Ovary (tissue), 3 donors: ENCODE measurements at regions not wholly inside any gene's neighbourhood (a gene's known extent, or its start where the extent isn't known, plus 50 kb on each side); places are given as distances from the start of the nearest gene placed in this dataset.

Source experiments
- EP300 ChIP-seq: sonication (generic); formaldehyde crosslinking; IDR thresholded peaks from one replicate; pipeline ENCODE4 v1.6.1; 2017; ENCODE audit warnings: antibody characterized with exemption
- POLR2A ChIP-seq: fragments of 450-650 bp; IDR thresholded peaks from one replicate; pipeline ENCODE4 v1.6.1; 2017; ENCODE audit warnings: antibody characterized with exemption, mild to moderate bottlenecking, moderate library complexity
- TF ChIP-seq, protein P1 (sequence below), 3 donors: fragments of 450-650 bp in 2 of 3; fragments of 200-600 bp in 1 of 3; IDR thresholded peaks; one replicate each; pipeline versions ENCODE4 v1.5.1 to v1.8.0; 2016 to 2022; ENCODE audit warnings: antibody characterized with exemption in 3 of 3, mild to moderate bottlenecking in 1 of 3
- donor health status: DM: no; HTN: no; CAD: no.

DNA sequence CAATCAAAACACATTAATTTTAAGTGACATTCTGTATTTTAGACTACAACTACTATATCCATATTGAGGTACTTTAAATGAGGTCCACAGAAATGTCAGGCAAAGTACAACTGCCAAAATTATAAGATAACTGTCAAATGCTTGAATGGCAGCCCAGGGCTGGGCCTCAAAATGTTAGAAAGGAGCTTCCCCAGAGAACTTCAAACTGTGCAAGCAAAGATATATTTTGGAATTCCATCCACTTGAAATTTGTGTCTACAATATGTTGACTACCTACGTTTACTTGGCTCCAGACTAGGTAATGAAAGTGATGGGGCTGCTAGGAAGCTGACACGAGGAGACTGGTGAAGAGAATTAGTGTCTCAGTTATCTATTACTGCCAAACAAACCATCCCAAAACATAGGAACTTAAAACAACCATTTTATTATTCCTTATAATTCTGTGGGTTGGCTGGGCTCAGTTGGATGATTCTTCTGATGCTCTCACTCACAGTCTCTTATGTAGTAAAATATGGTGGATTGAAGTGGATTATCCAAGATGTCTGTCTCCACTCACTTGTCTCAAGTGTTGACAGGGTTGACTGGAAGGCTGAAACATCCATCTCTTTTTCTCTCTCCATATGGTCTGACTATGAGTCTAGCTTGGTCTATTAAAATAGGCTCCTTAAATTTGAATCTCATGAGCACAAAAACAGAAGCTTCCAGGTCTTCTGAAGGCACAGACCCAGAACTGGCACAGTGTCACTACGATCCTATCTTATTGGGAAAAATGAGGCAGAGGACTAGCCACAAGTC, 74.2 kb downstream of the FZD1 start:
- no peak for TF ChIP-seq POLR2A
- TF ChIP-seq, protein P1, sequence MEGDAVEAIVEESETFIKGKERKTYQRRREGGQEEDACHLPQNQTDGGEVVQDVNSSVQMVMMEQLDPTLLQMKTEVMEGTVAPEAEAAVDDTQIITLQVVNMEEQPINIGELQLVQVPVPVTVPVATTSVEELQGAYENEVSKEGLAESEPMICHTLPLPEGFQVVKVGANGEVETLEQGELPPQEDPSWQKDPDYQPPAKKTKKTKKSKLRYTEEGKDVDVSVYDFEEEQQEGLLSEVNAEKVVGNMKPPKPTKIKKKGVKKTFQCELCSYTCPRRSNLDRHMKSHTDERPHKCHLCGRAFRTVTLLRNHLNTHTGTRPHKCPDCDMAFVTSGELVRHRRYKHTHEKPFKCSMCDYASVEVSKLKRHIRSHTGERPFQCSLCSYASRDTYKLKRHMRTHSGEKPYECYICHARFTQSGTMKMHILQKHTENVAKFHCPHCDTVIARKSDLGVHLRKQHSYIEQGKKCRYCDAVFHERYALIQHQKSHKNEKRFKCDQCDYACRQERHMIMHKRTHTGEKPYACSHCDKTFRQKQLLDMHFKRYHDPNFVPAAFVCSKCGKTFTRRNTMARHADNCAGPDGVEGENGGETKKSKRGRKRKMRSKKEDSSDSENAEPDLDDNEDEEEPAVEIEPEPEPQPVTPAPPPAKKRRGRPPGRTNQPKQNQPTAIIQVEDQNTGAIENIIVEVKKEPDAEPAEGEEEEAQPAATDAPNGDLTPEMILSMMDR (IDR thresholded peaks at IDR 0.05) = no peak
- TF ChIP-seq EP300 = no peak
